Neural cell (in vitro differentiated cells): ENCODE measurements at regions not wholly inside any gene's neighbourhood (a gene's known extent, or its start where the extent isn't known, plus 50 kb on each side); places are given as distances from the start of the nearest gene placed in this dataset.

Experiments used
- CTCF ChIP-seq: fragments of 450-650 bp; IDR thresholded peaks from 2 replicates; pipeline ENCODE4 v1.5.1; 2014; ENCODE audit warnings: antibody characterized with exemption, mild to moderate bottlenecking, moderate library complexity; ENCODE audit not compliant: poor library complexity, severe bottlenecking
- EZH2 ChIP-seq: fragments of 200-600, 300-800 bp; shearing (Covaris generic), sonication (generic); IDR thresholded peaks from 2 replicates; pipeline ENCODE4 v1.6.1; 2014; ENCODE audit warnings: antibody characterized with exemption, low read length, borderline replicate concordance, mild to moderate bottlenecking; ENCODE audit not compliant: insufficient read depth, poor library complexity, severe bottlenecking
- POLR2AphosphoS5 ChIP-seq: IDR thresholded peaks from 2 replicates; pipeline ENCODE4 v1.6.1; 2012

GRCh38 chr10:4765428-4765827 is 60.6 kb upstream of the AKR1E2 start:
- no peak for TF ChIP-seq EZH2
- no peak for TF ChIP-seq CTCF
- no peak for TF ChIP-seq POLR2AphosphoS5
